Gastroesophageal sphincter (tissue), 3 donors: ENCODE measurements at regions not wholly inside any gene's neighbourhood (a gene's known extent, or its start where the extent isn't known, plus 50 kb on each side); places are given as distances from the start of the nearest gene placed in this dataset.
"Not testable (repeated sequence)": the region's sequence is repeated elsewhere in the genome, so short reads cannot be mapped to it uniquely, and the experiment has no call there.

ENCODE experiments used
- POLR2A ChIP-seq, 2 donors: fragments of 450-650 bp; IDR thresholded peaks; one replicate each; pipeline ENCODE4 v1.6.1; 2017; ENCODE audit warnings: antibody characterized with exemption in 2 of 2, mild to moderate bottlenecking in 2 of 2, moderate library complexity in 1 of 2
- TF ChIP-seq, protein P1 (sequence below), 4 experiments: fragments of 200-600 bp in 2 of 4; fragments of 450-650 bp in 2 of 4; sonication (generic) in 1 of 4; IDR thresholded peaks; one replicate each; pipeline ENCODE4 v1.5.1; 2017 to 2019; ENCODE audit warnings: antibody characterized with exemption in 4 of 4, mild to moderate bottlenecking in 2 of 4, moderate library complexity in 2 of 4

GRCh38 chr1:188812836-188813573 is 1664.7 kb downstream of the BRINP3 start:
- not testable (repeated sequence) for TF ChIP-seq POLR2A (IDR thresholded peaks at IDR 0.05)
- TF ChIP-seq, protein P1, sequence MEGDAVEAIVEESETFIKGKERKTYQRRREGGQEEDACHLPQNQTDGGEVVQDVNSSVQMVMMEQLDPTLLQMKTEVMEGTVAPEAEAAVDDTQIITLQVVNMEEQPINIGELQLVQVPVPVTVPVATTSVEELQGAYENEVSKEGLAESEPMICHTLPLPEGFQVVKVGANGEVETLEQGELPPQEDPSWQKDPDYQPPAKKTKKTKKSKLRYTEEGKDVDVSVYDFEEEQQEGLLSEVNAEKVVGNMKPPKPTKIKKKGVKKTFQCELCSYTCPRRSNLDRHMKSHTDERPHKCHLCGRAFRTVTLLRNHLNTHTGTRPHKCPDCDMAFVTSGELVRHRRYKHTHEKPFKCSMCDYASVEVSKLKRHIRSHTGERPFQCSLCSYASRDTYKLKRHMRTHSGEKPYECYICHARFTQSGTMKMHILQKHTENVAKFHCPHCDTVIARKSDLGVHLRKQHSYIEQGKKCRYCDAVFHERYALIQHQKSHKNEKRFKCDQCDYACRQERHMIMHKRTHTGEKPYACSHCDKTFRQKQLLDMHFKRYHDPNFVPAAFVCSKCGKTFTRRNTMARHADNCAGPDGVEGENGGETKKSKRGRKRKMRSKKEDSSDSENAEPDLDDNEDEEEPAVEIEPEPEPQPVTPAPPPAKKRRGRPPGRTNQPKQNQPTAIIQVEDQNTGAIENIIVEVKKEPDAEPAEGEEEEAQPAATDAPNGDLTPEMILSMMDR (IDR thresholded peaks at IDR 0.05), result not testable (repeated sequence)
